Motor neuron (in vitro differentiated cells): ENCODE measurements at regions not wholly inside any gene's neighbourhood (a gene's known extent, or its start where the extent isn't known, plus 50 kb on each side); places are given as distances from the start of the nearest gene placed in this dataset.

ENCODE experiments used
- ATAC-seq, 8 experiments: fragments of 200-7000 bp; cut with Tn5 transposase; replicated peaks in 6 of 8; 2 replicates each; pipeline ENCODE4 v1.8.0; 2021; ENCODE audit warnings: mild to moderate bottlenecking in 8 of 8, moderate library complexity in 8 of 8
- H3K27ac ChIP-seq, 2 donors: fragments of 250-450 bp; sonication (Bioruptor Pico); 2 replicates each; pipeline ENCODE4 v1.9.0; 2021; ENCODE audit warnings: antibody characterized with exemption in 2 of 2, mild to moderate bottlenecking in 2 of 2, moderate library complexity in 1 of 2
- H3K4me1 ChIP-seq, 2 donors: fragments of 250-450 bp; sonication (Bioruptor Pico); replicated peaks in 1 of 2; 2 replicates each; pipeline ENCODE4 v1.6.1; 2021; ENCODE audit warnings: antibody characterized with exemption in 2 of 2, mild to moderate bottlenecking in 2 of 2, moderate library complexity in 1 of 2
- H3K4me3 ChIP-seq, 5 donors: fragments of 250-450 bp; sonication (Bioruptor Pico); 2 replicates each; pipeline ENCODE4 v1.9.0; 2021; ENCODE audit warnings: antibody characterized with exemption in 5 of 5, mild to moderate bottlenecking in 5 of 5, moderate library complexity in 4 of 5
- WGBS, 10 experiments: fragments of 450-650 bp; shearing (Covaris generic); methylation state at CpG; one replicate each; pipeline ENCODE4 v1.0.0; 2022; 5-methylcytosine and 5-hydroxymethylcytosine counted together
- in situ Hi-C, 9 experiments: fragments of 400-800 bp; cut with MboI; loops; one replicate each; pipeline ENCODE4 v1.15.0; 2021; ENCODE audit warnings: low sequenced_read_pairs in 9 of 9, low pct_unique_long_range_greater_than_20kb in 2 of 9; ENCODE audit not compliant: unreplicated experiment in 9 of 9

DNA sequence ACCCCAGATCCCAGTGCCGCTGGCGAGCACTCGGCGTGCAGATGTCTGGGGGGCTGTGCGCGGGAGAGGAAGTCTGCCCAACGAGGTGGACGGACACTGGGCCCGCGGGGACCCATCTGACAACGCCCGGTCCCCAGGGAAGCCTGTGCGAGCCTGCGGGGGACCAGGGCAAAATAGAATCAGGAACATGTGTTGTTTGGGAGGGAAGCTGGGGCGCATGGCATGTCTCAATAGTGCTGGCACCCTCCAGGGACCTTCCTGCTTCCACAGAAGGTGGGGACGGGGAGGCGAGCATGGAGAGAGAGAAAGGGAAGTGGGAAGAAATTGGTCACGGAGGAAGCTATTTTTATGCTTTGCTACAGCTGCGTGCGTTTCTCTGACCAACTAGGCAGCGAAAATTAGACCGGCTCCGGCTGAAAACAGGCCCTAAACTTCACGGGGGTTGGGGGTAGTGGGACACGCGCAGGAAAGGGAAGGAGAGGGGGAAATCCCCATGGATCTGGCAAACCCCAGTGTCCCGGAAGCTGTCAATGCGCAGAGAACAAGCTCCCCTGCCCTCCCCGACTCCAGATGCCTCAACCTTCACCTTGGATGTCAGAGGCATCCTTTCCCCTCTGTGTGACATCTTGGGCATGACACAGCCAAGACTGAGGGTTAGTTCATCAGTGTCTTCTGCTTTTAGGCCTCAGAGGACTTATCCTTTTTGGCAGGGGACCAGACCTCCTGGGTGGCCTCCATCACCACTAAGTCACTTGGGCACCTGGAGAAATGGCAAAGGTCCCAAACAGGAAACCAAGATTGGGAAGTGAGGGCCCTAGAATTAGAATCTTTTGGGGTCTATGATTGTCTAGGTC lies 169.8 kb upstream of the BCOR start:
- peak in 6 of 8 experiments; percentile 27 to 60 (median 38) for ATAC-seq
- WGBS, 10 experiments = 0 to 50% methylated on average over 1 to 9 of the region's 29 CpGs; no CpG with 5 or more reads in 8 of the 10 experiments
- in situ Hi-C loops = loop anchor here in 1 of 9 experiments (25.0 kb wide), 1 partner anchor 180 kb away; the partner anchor contains the start of gene BCOR

DNA sequence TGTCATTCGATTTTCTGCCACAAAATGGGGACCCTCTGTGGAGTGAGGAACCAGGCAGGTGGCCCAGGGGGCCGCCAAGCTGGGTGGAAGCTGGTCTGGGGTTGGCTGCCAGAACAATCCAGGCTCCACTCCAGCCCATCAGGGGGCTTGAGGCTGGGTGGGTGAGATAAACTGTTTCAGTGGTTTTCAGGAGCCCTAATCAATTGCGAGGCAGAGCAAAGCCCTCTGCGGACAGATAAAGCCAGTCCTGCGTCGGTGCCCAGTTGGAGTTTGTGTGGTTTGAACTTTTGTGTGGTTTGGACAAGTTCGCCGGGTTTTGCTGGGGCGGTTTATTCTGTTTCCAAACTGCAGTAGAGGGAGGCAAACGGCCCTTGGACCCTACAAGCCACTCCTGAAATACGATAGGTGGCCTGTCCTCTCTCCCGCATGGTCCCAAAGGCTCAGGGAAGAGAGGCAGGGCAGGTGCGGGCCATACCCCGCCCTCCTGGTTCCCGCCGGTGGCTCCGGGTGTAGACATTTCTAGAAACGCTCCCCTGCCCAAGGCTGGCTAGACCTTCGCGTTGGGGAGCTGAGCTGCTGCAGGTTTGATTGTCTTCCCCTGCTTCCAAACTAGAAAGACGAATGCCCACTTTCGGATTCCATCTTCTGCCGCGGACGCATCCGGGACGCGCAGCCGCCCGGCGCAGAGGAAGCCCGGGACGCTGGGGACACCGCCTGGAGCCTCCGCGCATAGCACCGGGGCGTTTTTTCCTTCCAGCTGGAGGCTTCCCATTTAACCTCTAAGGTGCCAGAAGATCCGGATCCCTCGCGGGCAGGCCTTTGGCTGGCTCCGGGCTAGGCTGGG lies 169.0 kb upstream of the BCOR start:
- H3K27ac ChIP-seq = no peak overlapping the region
- in situ Hi-C loops = loop anchor here in 1 of 9 experiments (25.0 kb wide), 1 partner anchor 179 kb away; the partner anchor contains the start of gene BCOR
- peaks cover 18% of the 10 kb centered on the region in 2 donors for H3K4me1 ChIP-seq
- peak; percentile 88 to 98 (median 90) for ATAC-seq
- 6 to 35% methylated on average over 10 to 16 of the region's 42 CpGs; no CpG with 5 or more reads in 8 of the 10 experiments for WGBS, 10 experiments
- peak overlapping the region; percentile 7 to 34 (median 23) for H3K4me3 ChIP-seq

More for the DNA sequence above, 169.8 kb upstream of the BCOR start:
- Histone ChIP-seq H3K27ac (no peak overlapping the region), H3K4me3 (peak overlapping the region in 4 of 5 donors; percentile 22 to 34 (median 23)), H3K4me1 (peaks cover 19 to 20% of the 10 kb centered on the region in 2 donors)

DNA sequence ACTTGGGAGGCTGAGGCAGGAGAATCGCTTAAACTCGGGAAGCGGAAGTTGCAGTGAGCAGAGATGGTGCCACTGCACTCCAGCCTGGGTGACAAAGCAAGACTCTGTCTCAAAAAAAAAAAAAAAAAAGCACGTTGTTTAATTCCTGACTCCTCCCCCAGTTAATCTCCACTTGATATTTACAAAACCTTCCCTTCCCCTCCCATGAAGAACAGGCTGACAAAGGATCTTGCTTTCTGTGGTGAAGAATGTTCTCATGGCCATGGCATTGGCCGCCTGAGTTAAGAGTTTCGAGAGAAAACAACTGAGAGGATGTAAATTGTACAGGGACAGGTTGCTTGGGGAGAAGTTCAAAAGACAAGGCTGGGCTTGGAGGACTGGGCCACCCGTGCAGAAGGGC lies 168.2 kb upstream of the BCOR start:
- WGBS, 10 experiments = 29 to 93% (median 44%) methylated on average over 3 to 5 of the region's 7 CpGs; no CpG with 5 or more reads in 7 of the 10 experiments
- ATAC-seq = no peak
- in situ Hi-C loops = loop anchor here in 1 of 9 experiments (25.0 kb wide), 1 partner anchor 179 kb away; the partner anchor contains the start of gene BCOR

DNA sequence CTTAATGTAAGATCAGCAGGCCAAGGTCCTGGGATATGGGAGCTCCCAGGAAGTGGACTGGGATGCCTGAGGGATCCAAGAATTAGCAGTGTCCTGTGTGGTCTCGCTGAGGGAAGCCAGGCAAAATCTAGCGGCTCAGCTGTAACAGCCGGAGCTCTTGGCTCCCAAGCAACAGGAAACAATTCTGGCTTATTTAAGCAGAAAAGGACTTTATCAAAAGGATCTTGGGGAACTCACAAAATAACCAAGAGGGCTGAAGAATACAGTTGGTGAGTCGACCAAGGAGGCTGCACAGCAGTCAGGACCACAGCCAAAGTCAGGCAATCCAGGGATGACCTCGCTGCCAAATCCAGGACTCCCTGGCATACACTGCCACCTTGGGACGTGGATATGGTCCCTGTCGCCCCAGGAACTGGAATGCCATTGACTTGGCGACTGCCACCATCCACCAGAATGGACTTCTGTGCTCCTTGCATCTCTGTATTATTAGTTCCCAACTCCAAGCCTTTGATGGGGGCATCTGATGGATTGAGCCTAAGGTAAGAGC lies 165.3 kb upstream of the BCOR start:
- peaks cover 17 to 19% of the 10 kb centered on the region in 2 donors for H3K4me1 ChIP-seq
- WGBS, 10 experiments = 0 to 52% (median 0%) methylated on average over 1 to 5 of the region's 8 CpGs; no CpG with 5 or more reads in 7 of the 10 experiments
- H3K27ac ChIP-seq = no peak overlapping the region
- in situ Hi-C loops = loop anchor here in 1 of 9 experiments (25.0 kb wide), 1 partner anchor 176 kb away; the partner anchor contains the start of gene BCOR
- peak in 1 of 8 experiments; percentile 14 for ATAC-seq
- H3K4me3 ChIP-seq = no peak overlapping the region

More for the DNA sequence above, 168.2 kb upstream of the BCOR start:
- no peak overlapping the region for H3K4me3 ChIP-seq
- peaks cover 17 to 19% of the 10 kb centered on the region in 2 donors for H3K4me1 ChIP-seq
- H3K27ac ChIP-seq = no peak overlapping the region

DNA sequence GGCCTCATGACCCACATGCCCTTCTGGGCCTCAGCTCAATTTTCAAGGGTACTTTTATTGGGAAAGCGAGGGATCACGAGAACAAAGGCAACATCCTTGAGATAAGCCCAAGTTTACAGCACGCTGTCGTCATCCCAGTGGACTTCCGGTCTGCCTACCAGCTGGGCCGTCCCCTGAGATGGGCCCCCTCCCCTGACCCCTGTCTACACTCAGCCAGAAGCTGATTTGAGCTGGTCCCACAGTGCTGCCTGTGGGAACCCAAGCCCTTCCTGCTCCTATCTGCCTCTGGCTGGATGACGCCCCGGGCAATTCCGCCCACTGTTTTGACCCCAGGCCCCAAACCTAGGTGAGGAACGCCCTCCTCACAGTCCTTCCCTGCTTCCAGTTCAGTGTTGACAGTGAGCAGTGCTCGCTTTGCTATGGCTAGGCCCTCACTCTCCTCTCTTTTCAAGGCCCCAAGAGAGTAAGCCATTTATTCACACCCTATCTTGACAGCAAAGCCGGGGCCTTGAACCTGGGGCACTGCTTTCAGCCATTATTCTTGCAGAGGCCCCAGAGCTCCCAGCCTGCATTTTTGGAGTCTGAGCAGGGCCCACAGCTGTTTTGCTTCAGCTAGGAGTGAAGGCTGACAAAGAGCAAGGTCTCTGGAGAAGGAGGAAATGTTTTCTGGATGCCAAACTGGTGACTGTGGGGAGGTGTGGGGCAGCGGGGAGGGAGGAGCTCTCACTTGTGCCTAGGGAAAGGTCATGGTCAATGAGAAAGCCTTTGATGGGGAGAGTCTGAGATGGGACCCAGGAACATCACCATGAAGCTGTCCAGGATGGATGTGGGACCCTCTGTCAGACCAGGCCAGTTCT lies 164.6 kb upstream of the BCOR start:
- WGBS, 10 experiments = no CpG with 5 or more reads among the region's 13 CpGs
- no peak overlapping the region for H3K4me3 ChIP-seq
- peak in 5 of 8 experiments; percentile 29 to 70 (median 55) for ATAC-seq
- H3K27ac ChIP-seq = peak overlapping the region in 1 of 2 donors; percentile 37
- in situ Hi-C loops = loop anchor here in 1 of 9 experiments (25.0 kb wide), 1 partner anchor 175 kb away; the partner anchor contains the start of gene BCOR
- peaks cover 13 to 19% of the 10 kb centered on the region in 2 donors for H3K4me1 ChIP-seq

DNA sequence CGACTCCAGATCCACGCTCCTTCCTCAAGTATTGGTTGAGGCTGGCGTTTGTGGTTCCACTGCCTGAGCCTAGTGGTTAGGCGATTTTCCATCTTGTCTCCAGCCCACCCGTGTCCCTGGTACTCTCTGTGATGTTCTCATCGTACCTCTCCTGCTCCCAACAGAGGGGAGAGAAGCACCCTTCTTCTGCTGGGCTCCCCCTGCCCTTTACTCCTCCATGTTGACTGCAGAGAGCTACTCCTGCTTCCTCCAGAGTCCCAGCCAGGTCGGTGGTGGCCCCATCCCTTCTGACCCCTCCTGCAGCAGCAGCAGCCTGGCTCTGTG lies 164.0 kb upstream of the BCOR start:
- Histone ChIP-seq H3K4me1 (peaks cover 10 to 15% of the 10 kb centered on the region in 2 donors), H3K27ac (peak overlapping the region in 1 of 2 donors; percentile 37), H3K4me3 (no peak overlapping the region)
- 80 to 100% (median 100%) methylated on average over 1 of the region's 7 CpGs; no CpG with 5 or more reads in 7 of the 10 experiments for WGBS, 10 experiments
- in situ Hi-C loops = loop anchor here in 1 of 9 experiments (25.0 kb wide), 1 partner anchor 174 kb away; the partner anchor contains the start of gene BCOR
- peak in 1 of 8 experiments; percentile 2 for ATAC-seq

DNA sequence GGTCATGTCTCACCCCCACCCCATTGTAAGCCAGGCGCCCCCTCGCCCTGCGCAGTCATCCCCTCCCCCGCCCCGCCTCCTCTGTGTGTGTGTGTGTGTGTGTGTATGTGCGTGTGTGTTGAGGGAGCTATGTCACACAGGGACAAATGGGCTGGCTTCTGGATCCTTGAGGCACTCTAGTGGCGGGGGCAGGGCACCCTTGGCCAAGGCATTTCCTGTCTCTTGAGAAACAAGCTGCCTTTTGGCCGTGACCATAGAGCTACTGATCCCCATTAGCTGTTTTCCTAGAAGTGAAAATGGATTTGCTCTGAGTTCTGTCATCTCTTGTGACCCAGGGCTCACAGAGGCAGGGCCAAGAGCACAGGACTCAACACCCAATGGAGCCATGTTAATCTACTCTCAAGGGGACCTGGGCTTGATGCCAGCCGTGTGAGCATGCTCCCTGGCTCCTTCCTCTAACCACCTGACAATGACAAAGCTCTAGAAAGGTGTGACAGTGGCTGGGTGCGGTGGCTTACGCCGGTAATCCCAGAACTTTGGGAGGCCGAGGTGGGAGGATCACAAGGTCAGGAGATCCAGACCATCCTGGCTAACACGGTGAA lies 162.5 kb upstream of the BCOR start:
- WGBS, 10 experiments = no CpG with 5 or more reads among the region's 14 CpGs
- in situ Hi-C loops = loop anchor here in 1 of 9 experiments (25.0 kb wide), 1 partner anchor 173 kb away; the partner anchor contains the start of gene BCOR
- ATAC-seq = no peak

DNA sequence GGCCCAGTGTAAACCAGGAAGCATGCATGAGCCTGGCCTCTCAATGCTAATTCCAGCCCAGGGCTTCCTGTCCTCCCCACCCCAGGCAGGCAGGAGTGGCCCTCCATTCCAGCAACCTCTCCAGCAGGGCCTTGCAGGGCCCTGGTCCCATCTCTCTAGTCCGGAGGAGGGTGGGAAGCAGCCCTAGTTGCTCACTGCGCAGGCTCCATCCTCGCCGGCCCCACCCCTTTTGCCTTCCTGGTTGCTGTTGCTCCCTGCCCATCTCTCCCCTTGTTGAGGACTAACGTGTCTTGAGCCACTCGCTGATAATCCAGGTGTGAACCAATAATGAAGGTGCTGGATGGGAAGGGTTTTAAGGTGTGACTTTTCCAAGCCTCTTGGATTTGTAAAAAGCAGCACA lies 161.2 kb upstream of the BCOR start:
- in situ Hi-C loops = loop anchor here in 1 of 9 experiments (25.0 kb wide), 1 partner anchor 172 kb away; the partner anchor contains the start of gene BCOR
- no peak for ATAC-seq
- WGBS, 10 experiments = 45 to 100% (median 90%) methylated on average over 1 to 2 of the region's 6 CpGs; no CpG with 5 or more reads in 7 of the 10 experiments

More for the DNA sequence above, 162.5 kb upstream of the BCOR start:
- no peak overlapping the region for H3K4me3 ChIP-seq
- no peak overlapping the region for H3K27ac ChIP-seq
- peaks cover 9 to 10% of the 10 kb centered on the region in 2 donors for H3K4me1 ChIP-seq

DNA sequence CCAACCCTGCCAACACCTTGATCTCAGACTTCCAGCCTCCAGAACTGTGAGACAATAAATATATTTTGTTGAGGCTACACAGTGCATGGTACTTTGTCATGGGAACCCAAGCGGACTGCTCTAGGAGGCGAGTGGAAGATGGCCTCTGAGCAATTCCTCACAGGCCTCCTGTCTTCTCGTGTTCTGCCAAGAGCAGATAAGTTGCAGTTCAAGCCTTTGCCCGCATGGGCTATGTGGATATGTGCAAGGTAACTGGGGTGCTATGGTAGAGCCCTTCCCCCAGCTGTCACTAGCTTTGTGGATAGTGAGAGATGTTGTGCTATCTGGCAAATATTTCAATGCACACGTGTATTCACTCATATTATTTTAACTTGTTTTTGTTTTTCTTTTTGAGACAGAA lies 156.0 kb upstream of the BCOR start:
- in situ Hi-C loops = loop anchor here in 1 of 9 experiments (25.0 kb wide), 1 partner anchor 166 kb away; the partner anchor contains the start of gene BCOR
- WGBS, 10 experiments = 62 to 100% methylated on average over 1 to 3 of the region's 5 CpGs; no CpG with 5 or more reads in 8 of the 10 experiments
- H3K27ac ChIP-seq = no peak overlapping the region
- H3K4me3 ChIP-seq = no peak overlapping the region
- H3K4me1 ChIP-seq = peaks cover 2% of the 10 kb centered on the region in 2 donors
- ATAC-seq = no peak

More for the DNA sequence above, 161.2 kb upstream of the BCOR start:
- H3K27ac ChIP-seq = no peak overlapping the region
- no peak overlapping the region for H3K4me3 ChIP-seq
- H3K4me1 ChIP-seq = peaks cover 9 to 10% of the 10 kb centered on the region in 2 donors

DNA sequence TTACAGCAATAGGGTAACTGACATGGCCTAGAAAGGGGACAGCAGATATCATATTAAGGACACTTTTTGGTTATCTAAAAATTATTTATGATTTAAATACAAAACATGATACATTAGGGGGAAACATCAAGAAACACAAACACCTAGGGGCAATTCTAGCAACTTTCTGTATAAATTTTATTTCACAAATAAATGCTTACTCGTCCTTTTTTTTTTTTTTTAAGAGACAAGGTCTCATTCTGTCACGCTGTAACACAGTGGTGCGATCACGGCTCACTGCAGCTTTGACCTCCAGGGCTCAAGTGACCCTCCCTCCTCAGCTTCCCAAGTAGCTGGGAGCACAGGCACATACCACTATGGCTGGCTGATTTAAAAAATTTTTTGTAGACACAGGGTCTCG lies 151.8 kb upstream of the BCOR start:
- in situ Hi-C loops = no loop called here
- Histone ChIP-seq H3K27ac (no peak overlapping the region), H3K4me1 (peaks cover 27 to 28% of the 10 kb centered on the region in 2 donors), H3K4me3 (no peak overlapping the region)
- WGBS, 10 experiments = 71 to 80% (median 78%) methylated on average over 1 to 4 of the region's 5 CpGs; no CpG with 5 or more reads in 7 of the 10 experiments
- ATAC-seq = no peak

DNA sequence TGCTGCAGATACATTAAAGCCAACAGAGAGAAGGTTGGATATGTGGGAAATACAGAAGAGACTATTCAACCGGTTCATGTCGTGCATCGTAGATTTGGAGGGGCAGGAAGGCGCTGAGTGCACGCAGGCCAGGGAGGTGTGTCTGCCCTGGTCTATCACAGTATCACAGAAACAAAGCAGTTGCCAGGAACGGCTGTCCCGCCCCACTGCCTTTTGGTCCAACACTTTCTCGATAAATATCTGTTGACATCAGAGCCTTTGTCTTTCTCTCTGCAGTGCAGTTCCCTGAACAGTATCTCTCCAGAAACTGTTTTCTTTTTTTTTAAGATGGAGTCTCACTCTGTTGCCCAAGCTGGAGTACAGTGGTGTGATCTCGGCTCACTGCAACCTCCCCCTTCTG lies 151.1 kb upstream of the BCOR start:
- 0 to 77% methylated on average over 1 to 5 of the region's 9 CpGs; no CpG with 5 or more reads in 8 of the 10 experiments for WGBS, 10 experiments
- ATAC-seq = peak in 5 of 8 experiments; percentile 35 to 58 (median 43)
- Histone ChIP-seq H3K4me1 (peaks cover 31 to 35% of the 10 kb centered on the region in 2 donors), H3K4me3 (no peak overlapping the region), H3K27ac (peak overlapping the region in 1 of 2 donors; percentile 62)
- in situ Hi-C loops = no loop called here
